Dermis blood vessel endothelial cell (primary cell): ENCODE measurements at regions not wholly inside any gene's neighbourhood (a gene's known extent, or its start where the extent isn't known, plus 50 kb on each side); places are given as distances from the start of the nearest gene placed in this dataset.
"Not testable (repeated sequence)": the region's sequence is repeated elsewhere in the genome, so short reads cannot be mapped to it uniquely, and the experiment has no call there.

Experiments
- DNase-seq: peaks from one replicate; pipeline ENCODE4 v3.0.0; 2010

DNA sequence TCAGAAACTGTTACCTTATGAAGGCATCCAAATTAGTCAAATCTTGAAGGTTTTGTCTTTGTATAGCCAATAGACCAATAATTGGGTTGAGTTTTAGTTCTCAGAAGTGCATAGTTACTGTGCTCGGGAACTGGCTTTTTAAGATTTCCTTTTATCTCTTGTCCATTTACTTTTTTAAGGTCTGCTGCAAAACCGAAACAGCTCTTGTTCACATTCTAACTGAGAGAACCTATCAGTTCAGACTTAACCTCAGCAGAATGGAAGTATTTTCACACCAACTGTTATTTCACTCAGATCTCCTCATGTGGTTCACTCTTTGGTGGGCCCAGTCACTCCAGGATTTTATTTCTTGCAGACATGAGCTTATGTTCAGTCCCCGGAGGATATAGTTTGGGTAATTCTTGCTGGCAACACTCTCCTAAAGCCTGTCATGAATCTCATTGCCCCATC is 55.5 kb downstream of the TPBG start:
- no peak for DNase-seq

DNA sequence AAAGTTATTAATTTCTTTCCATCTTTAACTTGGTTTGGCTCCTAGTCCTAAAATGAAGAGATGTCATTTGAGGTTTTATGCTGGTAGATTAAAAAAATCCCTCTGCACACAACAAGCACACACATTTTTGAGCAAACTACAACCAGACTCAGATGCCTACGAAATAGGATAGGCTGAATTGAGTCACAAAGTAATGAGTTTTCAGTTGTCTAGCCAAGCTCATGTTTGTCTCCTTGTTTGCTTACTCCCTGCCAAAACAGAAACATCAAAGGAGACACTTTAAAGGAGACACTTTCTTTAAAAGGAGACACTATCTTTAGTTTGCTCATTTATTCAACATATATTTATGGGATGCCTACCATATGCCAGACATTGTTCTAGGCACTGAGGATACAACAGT is 56.2 kb downstream of the TPBG start:
- DNase-seq, result no peak

DNA sequence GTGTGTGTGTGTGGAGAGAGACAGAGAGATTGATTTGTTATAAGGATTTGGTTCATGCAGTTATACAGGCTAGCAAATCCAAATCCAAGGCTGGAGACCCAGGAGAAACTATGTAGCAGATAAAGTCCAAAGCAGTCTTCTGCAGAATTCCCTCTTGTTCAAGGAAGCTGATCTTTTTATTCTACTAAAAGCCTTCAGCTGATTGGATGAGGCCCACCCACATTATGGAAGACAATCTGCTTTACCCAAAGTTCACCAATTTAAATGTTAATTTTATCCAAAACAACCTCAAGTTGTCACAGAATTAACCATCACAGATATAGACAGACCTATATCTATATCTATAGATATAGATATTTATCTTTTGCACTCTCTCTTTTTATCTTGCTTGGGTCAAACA is 67.0 kb downstream of the TPBG start:
- no peak for DNase-seq

- DNase-seq, result no peak
Measured at GRCh38 chr6:82436740-82437139, 73.1 kb downstream of the TPBG start.

GRCh38 chr6:82437701-82438100 is 74.1 kb downstream of the TPBG start:
- no peak for DNase-seq

DNA sequence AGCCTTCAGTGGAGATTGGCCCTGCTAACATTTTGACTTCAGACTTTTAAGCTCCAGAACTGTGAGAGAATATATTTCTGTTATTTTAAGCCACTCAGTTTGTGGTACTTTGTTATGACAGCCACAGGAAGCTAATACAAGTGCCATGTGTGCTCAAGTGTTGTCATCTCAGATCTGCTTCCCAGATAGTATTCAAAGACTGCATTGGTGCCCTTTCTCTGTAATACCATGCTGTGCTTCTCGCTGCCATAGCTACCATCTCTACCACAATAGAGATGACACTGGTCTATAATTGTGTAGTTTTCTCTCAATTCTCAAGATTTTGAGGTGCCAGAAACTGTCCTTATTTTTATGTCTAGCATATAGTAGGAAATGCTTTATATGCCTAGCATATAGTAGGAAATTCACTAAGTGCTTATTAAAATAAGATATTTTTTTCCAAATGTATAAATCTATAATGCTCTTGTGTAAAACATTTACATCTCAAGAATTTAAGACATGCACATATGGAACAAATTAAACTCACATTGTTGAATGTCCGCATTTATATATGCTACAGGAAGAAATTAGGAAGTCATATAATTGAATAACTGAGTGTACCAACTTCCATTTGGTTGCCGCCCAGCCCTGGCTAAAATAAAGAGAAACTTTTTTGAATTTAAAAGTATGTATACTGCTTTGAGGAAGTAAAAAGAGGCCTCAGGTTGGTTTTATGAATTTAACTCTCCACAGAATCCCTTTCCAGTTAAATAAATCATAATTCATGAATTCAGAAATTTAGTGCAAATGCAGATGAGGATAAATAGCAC is 77.6 kb downstream of the TPBG start:
- no peak for DNase-seq

DNA sequence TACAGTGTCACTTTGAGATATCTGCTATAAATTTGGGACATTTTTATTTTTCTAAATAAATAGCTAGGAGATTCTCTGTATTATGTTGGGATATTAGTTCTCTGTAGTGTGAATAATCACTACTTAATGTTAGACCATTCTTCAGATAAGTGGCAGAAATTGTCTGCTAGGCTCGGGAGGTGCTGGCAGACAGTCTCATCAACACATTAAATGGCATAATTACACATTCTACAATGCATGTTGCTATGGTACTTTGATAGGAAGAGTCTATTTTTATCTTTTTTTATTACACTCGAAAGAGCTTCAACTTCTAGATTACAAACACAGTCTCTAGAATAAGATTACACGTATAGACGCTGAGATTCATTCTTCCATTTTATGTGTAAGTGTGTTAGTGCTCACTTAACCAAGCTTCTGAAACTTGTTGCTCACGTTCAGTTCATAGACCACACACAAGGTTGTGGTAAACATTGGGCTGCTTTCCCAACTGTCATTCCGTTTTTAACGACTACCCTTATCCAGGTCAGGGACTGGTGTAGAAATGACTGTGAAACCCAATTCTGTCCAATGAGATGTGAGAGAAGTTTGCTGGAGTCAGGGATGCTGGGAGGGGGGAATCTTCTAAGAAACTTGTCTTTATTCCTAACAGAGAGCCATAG is 78.6 kb downstream of the TPBG start:
- DNase-seq, result no peak

DNA sequence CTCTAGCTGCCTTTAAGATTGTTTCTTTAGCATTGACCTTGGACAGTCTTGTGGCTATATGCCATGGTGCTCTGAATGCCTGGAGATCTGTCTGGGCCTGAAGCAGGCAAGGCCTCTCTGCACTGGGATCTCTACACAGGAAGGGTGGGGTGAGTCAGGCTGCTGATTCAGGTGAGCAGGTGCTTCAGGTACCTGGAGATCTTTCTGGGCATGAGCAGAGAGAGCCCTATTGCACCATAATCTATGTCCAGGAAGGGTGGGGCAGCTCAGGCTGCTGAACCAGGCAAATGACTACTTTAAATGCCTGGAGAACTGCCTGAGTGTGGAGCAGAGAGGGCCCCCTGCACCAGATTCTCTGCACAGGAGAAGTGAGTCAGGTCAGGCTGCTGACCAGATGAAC is 94.5 kb downstream of the TPBG start:
- DNase-seq, result no peak

GRCh38 chr6:82458705-82459104 is 95.1 kb downstream of the TPBG start:
- no peak for DNase-seq

- no peak for DNase-seq
Measured at GRCh38 chr6:82461536-82461935, 97.9 kb downstream of the TPBG start.

DNA sequence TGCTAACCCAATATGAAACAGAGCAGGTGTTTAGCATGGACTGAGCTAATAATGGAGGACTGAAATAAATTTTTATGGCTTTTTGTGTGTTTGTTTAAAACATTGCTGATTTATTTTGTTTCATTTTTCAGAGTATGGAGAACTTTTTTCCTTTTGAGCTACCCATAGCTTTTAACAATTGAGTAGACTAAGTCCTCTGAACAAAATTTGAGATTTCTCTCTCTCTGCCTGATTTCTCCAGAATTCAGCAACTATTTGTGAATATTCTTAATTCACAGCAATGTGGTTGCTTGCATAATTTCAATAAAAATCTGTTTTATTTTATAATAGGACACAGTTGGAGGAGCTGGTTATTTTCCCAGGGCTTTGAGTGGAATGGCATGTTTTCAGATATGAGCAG is 103.7 kb downstream of the TPBG start:
- DNase-seq, result no peak

DNA sequence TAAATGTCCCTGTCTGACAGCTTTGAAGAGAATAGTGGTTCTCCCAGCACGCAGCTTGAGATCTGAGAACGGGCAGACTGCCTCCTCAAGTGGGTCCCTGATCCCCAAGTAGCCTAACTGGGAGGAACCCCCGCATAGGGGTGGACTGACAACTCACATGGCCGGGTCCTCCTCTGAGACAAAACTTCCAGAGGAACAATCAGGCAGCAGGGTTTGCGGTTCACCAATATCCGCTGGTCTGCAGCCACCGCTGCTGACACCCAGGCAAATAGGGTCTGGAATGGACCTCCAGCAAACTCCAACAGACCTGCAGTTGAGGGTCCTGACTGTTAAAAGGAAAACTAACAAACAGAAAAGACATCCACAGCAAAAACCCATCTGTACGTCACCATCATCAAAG is 106.5 kb downstream of the TPBG start:
- DNase-seq, result not testable (repeated sequence)

DNA sequence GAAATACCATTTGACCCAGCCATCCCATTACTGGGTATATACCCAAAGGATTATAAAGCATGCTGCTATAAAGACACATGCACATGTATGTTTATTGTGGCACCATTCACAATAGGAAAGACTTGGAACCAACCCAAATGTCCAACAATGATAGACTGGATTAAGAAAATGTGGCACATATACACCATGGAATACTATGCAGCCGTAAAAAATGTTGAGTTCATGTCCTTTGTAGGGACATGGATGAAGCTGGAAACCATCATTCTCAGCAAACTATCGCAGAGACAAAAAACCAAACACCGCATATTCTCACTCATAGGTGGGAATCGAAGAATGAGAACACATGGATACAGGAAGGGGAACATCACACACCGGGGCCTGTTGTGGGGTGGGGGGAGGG is 111.5 kb downstream of the TPBG start:
- DNase-seq, result not testable (repeated sequence)

GRCh38 chr6:82484001-82484400 is 120.4 kb downstream of the TPBG start:
- no peak for DNase-seq

- no peak for DNase-seq
Measured at GRCh38 chr6:82484737-82485626, 121.4 kb downstream of the TPBG start.

DNA sequence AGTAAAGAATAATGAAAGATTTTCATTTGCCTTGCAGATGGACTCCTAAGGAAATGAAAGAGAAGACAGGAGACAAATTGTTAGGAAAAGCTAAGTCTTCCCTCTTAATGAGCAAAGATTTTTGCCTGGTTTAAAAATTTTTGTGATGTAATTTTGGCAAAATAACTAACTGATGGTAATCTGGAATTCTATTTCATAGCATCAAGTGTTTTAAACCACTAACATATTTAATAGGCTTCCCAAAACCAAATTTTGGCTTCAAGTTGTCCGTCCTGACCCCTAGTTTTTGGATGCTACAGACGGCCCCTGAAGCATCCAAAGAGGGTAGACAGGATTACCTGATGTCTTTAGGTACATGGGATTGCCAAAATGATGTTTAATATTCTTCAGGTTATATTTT is 124.3 kb downstream of the TPBG start:
- DNase-seq, result no peak

- no peak for DNase-seq
Measured at GRCh38 chr6:82488403-82488802, 124.8 kb downstream of the TPBG start.

DNA sequence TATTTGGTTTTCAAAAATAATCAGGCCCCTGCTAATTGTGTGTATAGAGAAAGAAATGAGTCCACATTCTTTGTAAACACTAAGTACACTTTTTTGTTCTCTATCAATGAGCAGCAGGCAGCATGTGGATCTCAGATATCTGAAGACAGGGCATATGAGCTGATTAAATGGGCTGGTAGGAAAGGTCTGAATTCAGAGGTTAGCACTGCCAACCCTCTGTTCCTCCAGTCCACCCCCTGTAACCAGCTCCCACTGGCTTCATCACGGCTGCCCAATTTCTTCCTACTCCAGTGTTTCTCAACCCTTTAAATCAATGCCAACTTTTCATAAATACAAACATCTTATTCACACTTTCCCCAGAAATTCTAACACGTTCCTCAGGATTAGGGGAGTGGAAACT is 128.5 kb downstream of the TPBG start:
- DNase-seq, result no peak

GRCh38 chr6:82493467-82493866 is 129.8 kb downstream of the TPBG start:
- DNase-seq, result no peak

DNA sequence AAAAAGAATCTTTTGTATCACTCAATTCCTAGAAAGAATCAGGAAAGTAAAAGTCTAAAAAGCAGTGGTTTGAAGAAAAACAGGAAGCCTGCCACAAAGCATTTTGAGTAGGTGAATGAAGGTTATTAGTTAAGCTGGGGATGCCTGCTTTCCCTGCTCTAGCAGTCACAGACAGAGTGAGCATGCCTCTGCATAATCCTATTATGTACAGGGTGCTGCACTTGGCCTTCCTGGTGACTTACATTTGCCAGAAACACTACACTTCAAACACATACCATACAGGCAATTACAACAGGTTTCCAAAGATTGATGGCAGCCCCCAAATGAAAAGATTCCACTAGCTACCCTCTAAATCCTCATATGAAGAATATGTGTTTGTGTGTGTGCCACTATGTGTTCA is 130.8 kb downstream of the TPBG start:
- no peak for DNase-seq

DNA sequence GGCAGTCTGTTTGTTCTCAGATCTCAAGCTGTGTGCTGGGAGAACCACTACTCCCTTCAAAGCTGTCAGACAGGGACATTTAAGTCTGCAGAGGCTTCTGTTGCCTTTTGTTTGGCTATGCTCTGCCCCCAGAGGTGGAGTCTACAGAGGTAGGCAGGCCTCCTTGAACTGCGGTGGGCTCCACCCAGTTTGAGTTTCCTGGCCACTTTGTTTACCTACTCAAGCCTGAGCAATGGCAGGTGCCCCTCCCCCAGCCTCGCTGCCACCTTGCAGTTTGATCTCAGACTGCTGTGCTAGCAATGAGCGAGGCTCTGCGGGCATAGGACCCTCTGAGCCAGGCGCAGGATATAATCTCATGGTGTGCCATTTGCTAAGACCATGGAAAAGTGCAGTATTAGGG is 138.3 kb downstream of the TPBG start:
- DNase-seq, result not testable (repeated sequence)

DNA sequence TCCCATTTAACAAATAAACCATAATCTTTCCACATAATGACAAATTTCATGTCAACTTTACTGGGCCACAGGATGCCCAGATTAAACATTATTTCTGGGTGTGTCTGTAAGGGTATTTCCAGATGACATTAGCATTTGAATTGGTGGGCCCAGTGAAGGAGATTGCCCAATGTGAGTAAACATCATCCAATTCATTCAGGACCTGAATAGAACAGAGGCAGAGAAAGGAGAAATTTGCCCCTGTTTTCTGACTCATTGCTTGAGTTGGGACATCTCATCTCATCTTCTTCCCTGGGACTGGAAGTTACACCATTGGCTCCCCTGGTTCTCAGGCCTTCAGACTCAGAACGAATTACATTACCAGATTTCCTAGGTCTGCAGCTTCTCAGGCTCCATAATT is 142.9 kb downstream of the TPBG start:
- no peak for DNase-seq

- no peak for DNase-seq
Measured at GRCh38 chr6:82507112-82507511, 143.5 kb downstream of the TPBG start.
